Loucy (cell line): ENCODE measurements at regions not wholly inside any gene's neighbourhood (a gene's known extent, or its start where the extent isn't known, plus 50 kb on each side); places are given as distances from the start of the nearest gene placed in this dataset.

Experiments used
- H2AFZ ChIP-seq: fragments of 200-600 bp; sonication (generic); 2 replicates; pipeline ENCODE4 v1.6.0; 2016; ENCODE audit warnings: antibody characterized with exemption, mild to moderate bottlenecking, low read length, moderate library complexity
- H3F3A ChIP-seq: fragments of 200-600 bp; 2 replicates; pipeline ENCODE4 v1.6.0; 2016; ENCODE audit warnings: antibody characterized with exemption, low read depth, mild to moderate bottlenecking
- H3K27me3 ChIP-seq: fragments of 200-600 bp; sonication (generic); 2 replicates; pipeline ENCODE4 v1.6.1; 2014; ENCODE audit warnings: low read length, mild to moderate bottlenecking; ENCODE audit not compliant: insufficient read depth, poor library complexity, severe bottlenecking
- H3K36me3 ChIP-seq: fragments of 200-600 bp; sonication (generic); 2 replicates; pipeline ENCODE4 v1.6.1; 2016; ENCODE audit warnings: low read length; ENCODE audit not compliant: insufficient read depth
- H3K4me1 ChIP-seq: fragments of 200-600 bp; sonication (generic); 2 replicates; pipeline ENCODE4 v1.5.1; 2014; ENCODE audit warnings: low read length, mild to moderate bottlenecking; ENCODE audit not compliant: insufficient read depth, poor library complexity, severe bottlenecking
- H3K4me2 ChIP-seq: fragments of 200-600 bp; sonication (generic); 2 replicates; pipeline ENCODE4 v1.6.0; 2014; ENCODE audit warnings: antibody characterized with exemption, low read length, low read depth, mild to moderate bottlenecking; ENCODE audit not compliant: poor library complexity, severe bottlenecking
- H3K4me3 ChIP-seq: fragments of 200-600 bp; sonication (generic); 2 replicates; pipeline ENCODE4 v1.5.1; 2014; ENCODE audit warnings: low read length, mild to moderate bottlenecking, mixed read lengths; ENCODE audit not compliant: poor library complexity, severe bottlenecking
- H3K79me2 ChIP-seq: fragments of 200-600 bp; sonication (generic); 2 replicates; pipeline ENCODE4 v1.6.1; 2014; ENCODE audit warnings: low read length; ENCODE audit not compliant: insufficient read depth
- H3K9ac ChIP-seq: fragments of 200-600 bp; sonication (generic); 2 replicates; pipeline ENCODE4 v1.6.0; 2014; ENCODE audit warnings: mild to moderate bottlenecking, low read depth, low read length, moderate library complexity; ENCODE audit not compliant: poor library complexity, severe bottlenecking
- H3K9me2 ChIP-seq: fragments of 200-600 bp; sonication (generic); replicated peaks from 2 replicates; pipeline ENCODE4 v1.6.1; 2016; ENCODE audit warnings: low read depth, low read length, mixed read lengths
- H3K9me3 ChIP-seq: fragments of 200-600 bp; sonication (generic); 2 replicates; pipeline ENCODE4 v1.6.1; 2014; ENCODE audit warnings: mild to moderate bottlenecking, antibody characterized with exemption, low read length, low read depth; ENCODE audit not compliant: insufficient read depth
- H4K20me1 ChIP-seq: fragments of 200-600 bp; sonication (generic); 2 replicates; pipeline ENCODE4 v1.6.0; 2014; ENCODE audit warnings: antibody characterized with exemption, low read length, mild to moderate bottlenecking; ENCODE audit not compliant: insufficient read depth, poor library complexity, severe bottlenecking
- EZH2phosphoT487 ChIP-seq: fragments of 200-600 bp; IDR thresholded peaks from 2 replicates; pipeline ENCODE4 v1.6.1; 2018; ENCODE audit warnings: antibody characterized with exemption, mild to moderate bottlenecking, moderate library complexity, borderline replicate concordance
- TF ChIP-seq, protein P1 (sequence below): fragments of 200-600 bp; sonication (generic); conservative IDR thresholded peaks from 2 replicates; pipeline ENCODE4 v1.5.1; 2014; ENCODE audit warnings: mild to moderate bottlenecking, antibody characterized with exemption, low read length

DNA sequence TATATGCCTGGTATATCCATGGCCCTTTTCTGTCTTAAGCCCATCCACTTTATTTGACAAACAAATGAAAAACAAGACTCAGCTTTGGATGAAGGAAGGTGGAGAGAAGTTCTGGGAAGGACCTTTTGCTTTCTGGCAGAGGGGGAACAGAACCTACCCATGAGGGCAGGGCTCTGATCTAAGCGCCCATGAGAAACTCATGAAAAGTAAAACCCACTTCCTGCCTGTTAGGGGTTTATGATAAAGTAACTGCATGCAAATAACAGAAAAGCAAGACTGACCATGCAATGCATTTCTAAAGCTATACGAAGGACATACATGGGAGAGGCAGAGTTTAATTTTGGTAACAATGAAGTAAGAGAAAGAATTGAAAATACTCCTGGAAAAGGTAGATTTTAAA, 181.9 kb upstream of the ADRA1B start:
- no peak for TF ChIP-seq EZH2phosphoT487
- TF ChIP-seq, protein P1, sequence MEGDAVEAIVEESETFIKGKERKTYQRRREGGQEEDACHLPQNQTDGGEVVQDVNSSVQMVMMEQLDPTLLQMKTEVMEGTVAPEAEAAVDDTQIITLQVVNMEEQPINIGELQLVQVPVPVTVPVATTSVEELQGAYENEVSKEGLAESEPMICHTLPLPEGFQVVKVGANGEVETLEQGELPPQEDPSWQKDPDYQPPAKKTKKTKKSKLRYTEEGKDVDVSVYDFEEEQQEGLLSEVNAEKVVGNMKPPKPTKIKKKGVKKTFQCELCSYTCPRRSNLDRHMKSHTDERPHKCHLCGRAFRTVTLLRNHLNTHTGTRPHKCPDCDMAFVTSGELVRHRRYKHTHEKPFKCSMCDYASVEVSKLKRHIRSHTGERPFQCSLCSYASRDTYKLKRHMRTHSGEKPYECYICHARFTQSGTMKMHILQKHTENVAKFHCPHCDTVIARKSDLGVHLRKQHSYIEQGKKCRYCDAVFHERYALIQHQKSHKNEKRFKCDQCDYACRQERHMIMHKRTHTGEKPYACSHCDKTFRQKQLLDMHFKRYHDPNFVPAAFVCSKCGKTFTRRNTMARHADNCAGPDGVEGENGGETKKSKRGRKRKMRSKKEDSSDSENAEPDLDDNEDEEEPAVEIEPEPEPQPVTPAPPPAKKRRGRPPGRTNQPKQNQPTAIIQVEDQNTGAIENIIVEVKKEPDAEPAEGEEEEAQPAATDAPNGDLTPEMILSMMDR: no peak
- Histone ChIP-seq H3K79me2 (no peaks in the 10 kb centered on the region), H3K4me3 (no peak overlapping the region), H3K36me3 (no peaks in the 10 kb centered on the region), H3K9me3 (no peaks in the 10 kb centered on the region), H2AFZ (no peak overlapping the region), H3K4me2 (peak overlapping the region; percentile 70), H3F3A (no peaks in the 10 kb centered on the region), H3K27me3 (no peaks in the 10 kb centered on the region), H4K20me1 (no peaks in the 10 kb centered on the region), H3K9ac (no peak overlapping the region), H3K9me2 (no peaks in the 10 kb centered on the region), H3K4me1 (peaks cover 12% of the 10 kb centered on the region)

DNA sequence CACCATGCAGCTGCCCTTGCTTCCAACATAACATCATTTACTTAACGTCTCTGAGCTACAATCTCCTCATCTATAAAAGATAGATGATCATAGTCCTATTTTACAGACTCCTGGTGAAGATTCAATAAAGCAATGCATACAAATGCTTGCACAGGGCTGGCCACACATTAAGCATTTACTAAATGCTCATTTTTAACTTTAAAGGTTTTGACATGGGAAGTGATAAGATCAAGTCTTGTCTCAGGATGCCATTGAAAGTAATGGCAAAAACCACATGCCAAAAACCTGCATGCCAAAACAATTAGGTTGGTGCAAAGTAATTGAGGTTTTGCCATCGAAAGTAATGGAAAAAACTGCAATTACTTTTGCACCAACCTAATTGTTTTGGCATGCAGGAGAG, 181.2 kb upstream of the ADRA1B start:
- peaks cover 12% of the 10 kb centered on the region for H3K4me1 ChIP-seq
- H3K4me2 ChIP-seq: peak overlapping the region; percentile 70
- no peaks in the 10 kb centered on the region for H3K9me2 ChIP-seq
- H3K9ac ChIP-seq: no peak overlapping the region
- no peaks in the 10 kb centered on the region for H3F3A ChIP-seq
- no peaks in the 10 kb centered on the region for H3K36me3 ChIP-seq
- H3K4me3 ChIP-seq: no peak overlapping the region
- H3K79me2 ChIP-seq: no peaks in the 10 kb centered on the region
- H2AFZ ChIP-seq: no peak overlapping the region
- H3K9me3 ChIP-seq: no peaks in the 10 kb centered on the region
- TF ChIP-seq EZH2phosphoT487: no peak
- TF ChIP-seq, protein P1: no peak
- H4K20me1 ChIP-seq: no peaks in the 10 kb centered on the region
- H3K27me3 ChIP-seq: no peaks in the 10 kb centered on the region

DNA sequence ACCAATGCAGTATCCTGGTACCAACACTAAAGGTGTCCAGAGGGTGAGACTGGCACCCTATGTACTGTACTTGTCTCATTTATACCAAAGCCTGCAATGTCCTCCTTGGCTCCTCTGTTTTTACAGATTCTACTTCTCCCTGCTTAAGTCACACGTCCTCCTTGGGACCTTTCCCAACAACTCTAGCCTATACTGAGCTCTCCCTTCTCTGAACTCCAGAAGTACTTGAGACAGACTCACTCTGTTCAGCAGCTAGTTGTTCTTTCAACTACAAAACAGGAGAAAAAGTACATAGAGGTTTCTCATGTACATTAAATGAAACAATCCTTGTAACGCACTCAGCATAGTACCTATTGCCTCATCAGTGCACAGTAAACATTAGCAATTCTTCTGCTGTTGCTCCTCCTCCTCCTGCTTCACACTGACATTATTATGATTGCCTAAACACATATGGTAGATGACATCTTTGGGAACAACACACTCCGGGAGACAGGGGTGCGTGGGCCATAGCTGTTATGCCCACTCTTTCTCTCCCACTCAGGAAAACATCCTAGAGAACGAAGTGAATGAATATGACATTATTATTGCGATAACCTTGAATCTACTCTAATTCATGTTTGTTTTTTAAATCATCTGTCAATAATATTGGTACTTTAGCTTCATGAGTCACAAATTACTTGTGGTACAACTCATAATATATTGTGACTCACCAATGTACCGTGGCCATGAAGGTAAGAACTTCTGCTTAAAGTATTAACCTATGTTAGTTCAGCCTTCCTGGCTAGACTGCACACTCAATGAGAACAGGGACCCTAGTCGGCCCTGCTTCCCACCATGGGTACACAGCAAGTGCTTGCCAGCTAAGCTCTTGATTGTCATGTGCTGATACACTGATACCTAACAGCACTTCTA, 180.3 kb upstream of the ADRA1B start:
- no peak for TF ChIP-seq EZH2phosphoT487
- TF ChIP-seq, protein P1: no peak
- no peak overlapping the region for H3K9ac ChIP-seq
- H3K9me2 ChIP-seq: no peaks in the 10 kb centered on the region
- H3K4me1 ChIP-seq: peaks cover 12% of the 10 kb centered on the region
- H3K9me3 ChIP-seq: no peaks in the 10 kb centered on the region
- no peaks in the 10 kb centered on the region for H3K27me3 ChIP-seq
- no peaks in the 10 kb centered on the region for H3F3A ChIP-seq
- no peaks in the 10 kb centered on the region for H3K36me3 ChIP-seq
- no peak overlapping the region for H3K4me3 ChIP-seq
- no peaks in the 10 kb centered on the region for H4K20me1 ChIP-seq
- no peak overlapping the region for H2AFZ ChIP-seq
- H3K79me2 ChIP-seq: no peaks in the 10 kb centered on the region
- H3K4me2 ChIP-seq: no peak overlapping the region
